HG03108 (cell line): ENCODE measurements at regions not wholly inside any gene's neighbourhood (a gene's known extent, or its start where the extent isn't known, plus 50 kb on each side); places are given as distances from the start of the nearest gene placed in this dataset.
"Not testable (repeated sequence)": the region's sequence is repeated elsewhere in the genome, so short reads cannot be mapped to it uniquely, and the experiment has no call there.

ENCODE experiments used
- ATAC-seq: cut with Tn5 transposase; IDR thresholded peaks from one replicate; pipeline ENCODE4 v1.9.1; 2021; ENCODE audit warnings: moderate library complexity; ENCODE audit not compliant: unreplicated experiment

- ATAC-seq = no peak
Observed at GRCh38 chr7:41438705-41439514, 264.0 kb downstream of the INHBA start.

GRCh38 chr7:41437257-41438196 is 265.4 kb downstream of the INHBA start:
- ATAC-seq = no peak

GRCh38 chr7:41436139-41436538 is 266.8 kb downstream of the INHBA start:
- ATAC-seq = no peak

- not testable (repeated sequence) for ATAC-seq
Observed at GRCh38 chr7:41435020-41435419, 267.9 kb downstream of the INHBA start.

- no peak for ATAC-seq
Observed at GRCh38 chr7:41431671-41432070, 271.2 kb downstream of the INHBA start.

GRCh38 chr7:41428381-41428780 is 274.5 kb downstream of the INHBA start:
- ATAC-seq = no peak

- no peak for ATAC-seq
Observed at GRCh38 chr7:41425926-41426325, 277.0 kb downstream of the INHBA start.

- ATAC-seq = no peak
Observed at GRCh38 chr7:41421056-41421455, 281.8 kb downstream of the INHBA start.

GRCh38 chr7:41420421-41420820 is 282.5 kb downstream of the INHBA start:
- no peak for ATAC-seq

GRCh38 chr7:41418337-41418736 is 284.6 kb downstream of the INHBA start:
- ATAC-seq = no peak

- no peak for ATAC-seq
Observed at GRCh38 chr7:41416208-41416595, 286.7 kb downstream of the INHBA start.

GRCh38 chr7:41415471-41416207 is 287.3 kb downstream of the INHBA start:
- no peak for ATAC-seq

- no peak for ATAC-seq
Observed at GRCh38 chr7:41415051-41415450, 287.8 kb downstream of the INHBA start.

- ATAC-seq = no peak
Observed at GRCh38 chr7:41404375-41405074, 298.4 kb downstream of the INHBA start.

GRCh38 chr7:41403291-41403690 is 299.6 kb downstream of the INHBA start:
- ATAC-seq = no peak

GRCh38 chr7:41401833-41402232 is 301.1 kb downstream of the INHBA start:
- ATAC-seq = no peak

- ATAC-seq = no peak
Observed at GRCh38 chr7:41399171-41399570, 303.7 kb downstream of the INHBA start.

- no peak for ATAC-seq
Observed at GRCh38 chr7:41391818-41392217, 311.1 kb downstream of the INHBA start.

GRCh38 chr7:41388933-41389332 is 314.0 kb downstream of the INHBA start:
- not testable (repeated sequence) for ATAC-seq

- no peak for ATAC-seq
Observed at GRCh38 chr7:41385996-41386395, 316.9 kb downstream of the INHBA start.

GRCh38 chr7:41384418-41384817 is 318.5 kb downstream of the INHBA start:
- ATAC-seq = no peak
